Panc1 (cell line): ENCODE measurements at regions not wholly inside any gene's neighbourhood (a gene's known extent, or its start where the extent isn't known, plus 50 kb on each side); places are given as distances from the start of the nearest gene placed in this dataset.

ENCODE experiments used
- ATAC-seq: fragments of 200-7000 bp; cut with Tn5 transposase; 2 replicates; pipeline ENCODE4 v1.9.1; 2020; ENCODE audit warnings: mild to moderate bottlenecking, moderate library complexity
- BruUV-seq: library from RNA; stranded (reverse); fragments of 400-500 nt; replicated peaks from 2 replicates; lab custom pipeline; 2021; lab: Mats Ljungman, UMichigan
- CTCF ChIA-PET: fragments of 300-600 bp; sonication (Branson Sonifier 250); formaldehyde crosslinking; loops from one replicate; lab custom pipeline; 2022; ENCODE audit warnings: antibody characterized with exemption; lab: Charles Lee
- POLR2A ChIA-PET: fragments of 300-600 bp; sonication (Branson Sonifier 250); formaldehyde crosslinking; loops from one replicate; lab custom pipeline; 2022; ENCODE audit warnings: antibody characterized with exemption; lab: Charles Lee
- DNase-seq: peaks from one replicate; pipeline ENCODE4 v3.0.0-alpha.2; 2010; ENCODE audit warnings: low read depth, low spot score
- H3K27ac ChIP-seq: 2 replicates; pipeline ENCODE4 v1.5.1; 2011; ENCODE audit warnings: mild to moderate bottlenecking, low read length, inconsistent platforms
- H3K27me3 ChIP-seq: fragments of 200-500 bp; sonication (Bioruptor generic); 2 replicates; pipeline ENCODE4 v1.6.0; 2014; ENCODE audit warnings: low read length, inconsistent platforms; ENCODE audit not compliant: control insufficient read depth, insufficient read depth
- H3K36me3 ChIP-seq: fragments of 200-500 bp; sonication (Bioruptor generic); 2 replicates; pipeline ENCODE4 v1.5.1; 2014; ENCODE audit warnings: inconsistent platforms, mild to moderate bottlenecking, low read length, moderate library complexity; ENCODE audit not compliant: control insufficient read depth, insufficient read depth
- H3K4me1 ChIP-seq: 2 replicates; pipeline ENCODE4 v1.5.1; 2011; ENCODE audit warnings: inconsistent platforms, mild to moderate bottlenecking, low read length, moderate library complexity; ENCODE audit not compliant: control insufficient read depth, insufficient read depth
- H3K4me3 ChIP-seq, 2 experiments: 2 replicates each; pipeline ENCODE4 v1.5.1; 2011 to 2012; ENCODE audit warnings: low read depth in 2 of 2, low read length in 2 of 2, mild to moderate bottlenecking in 2 of 2, inconsistent platforms in 1 of 2, moderate library complexity in 1 of 2
- H3K9me3 ChIP-seq: fragments of 200-500 bp; sonication (Bioruptor generic); 2 replicates; pipeline ENCODE4 v1.5.1; 2014; ENCODE audit warnings: low read depth, mild to moderate bottlenecking, inconsistent platforms, low read length, moderate library complexity; ENCODE audit not compliant: control insufficient read depth, insufficient read depth
- CTCF ChIP-seq: fragments of 450-650 bp; IDR thresholded peaks from 2 replicates; pipeline ENCODE4 v1.5.1; 2017; ENCODE audit warnings: mild to moderate bottlenecking
- POLR2AphosphoS5 ChIP-seq: IDR thresholded peaks from 2 replicates; pipeline ENCODE4 v1.6.1; 2012; ENCODE audit warnings: mild to moderate bottlenecking, low read depth, low read length, moderate library complexity
- REST ChIP-seq, 2 experiments: IDR thresholded peaks; 2 replicates each; pipeline ENCODE4 v1.6.1; 2011 to 2012; ENCODE audit warnings: low read depth in 2 of 2, control low read depth in 1 of 2, low read length in 1 of 2, mild to moderate bottlenecking in 1 of 2, moderate library complexity in 1 of 2; ENCODE audit not compliant: insufficient read depth in 1 of 2
- SIN3A ChIP-seq: IDR thresholded peaks from 2 replicates; pipeline ENCODE4 v1.6.1; 2012; ENCODE audit warnings: low read depth, mild to moderate bottlenecking, low read length, moderate library complexity, borderline replicate concordance; ENCODE audit not compliant: insufficient read depth
- TCF7L2 ChIP-seq: IDR thresholded peaks from 2 replicates; pipeline ENCODE4 v1.6.1; 2011; ENCODE audit warnings: mild to moderate bottlenecking, low read depth, low read length, inconsistent platforms
- in situ Hi-C: cut with HindIII; loops from 2 replicates; pipeline ENCODE4 v1.10.0; 2016; ENCODE audit warnings: low sequenced_read_pairs, low pct_unique_long_range_greater_than_20kb
- intact Hi-C: fragments of 100-400 bp; cut with micrococcal nuclease; formaldehyde crosslinking; loops from one replicate; pipeline ENCODE4 v1.10.0; 2022; ENCODE audit not compliant: unreplicated experiment

GRCh38 chr1:102631691-102632090 is 476.6 kb downstream of the COL11A1 start:
- in situ Hi-C loops (no loop called here), intact Hi-C loops (no loop called here)

GRCh38 chr1:102630041-102630440 is 478.3 kb downstream of the COL11A1 start:
- in situ Hi-C loops (no loop called here), intact Hi-C loops (no loop called here)
- ChIA-PET CTCF (no interaction called here), POLR2A (no interaction called here)
- Histone ChIP-seq H3K27ac (no peak overlapping the region), H3K9me3 (no peaks in the 10 kb centered on the region), H3K36me3 (no peaks in the 10 kb centered on the region), H3K4me3 (no peak overlapping the region), H3K27me3 (no peaks in the 10 kb centered on the region), H3K4me1 (no peaks in the 10 kb centered on the region)
- DNase-seq, result no peak
- ATAC-seq, result no peak
- TF ChIP-seq POLR2AphosphoS5 (no peak), TCF7L2 (no peak), SIN3A (no peak), REST (IDR thresholded peaks at IDR 0.05; ENCODE audit: insufficient read depth in 1 of 2, low read depth in 2 of 2, low read length in 1 of 2) (no peak), CTCF (no peak)
- BruUV-seq, result no TSS peak

More at GRCh38 chr1:102631691-102632090, 476.6 kb downstream of the COL11A1 start:
- TF ChIP-seq POLR2AphosphoS5, result no peak
- no peak for TF ChIP-seq TCF7L2
- TF ChIP-seq CTCF, result no peak
- no peak for TF ChIP-seq SIN3A
- no peak for TF ChIP-seq REST (IDR thresholded peaks at IDR 0.05; ENCODE audit: insufficient read depth in 1 of 2, low read depth in 2 of 2, low read length in 1 of 2)
- H3K36me3 ChIP-seq, result no peaks in the 10 kb centered on the region
- BruUV-seq, result no TSS peak
- POLR2A ChIA-PET, result no interaction called here
- H3K4me3 ChIP-seq, result no peak overlapping the region
- CTCF ChIA-PET, result no interaction called here
- DNase-seq (no peak), ATAC-seq (no peak)
- no peaks in the 10 kb centered on the region for H3K4me1 ChIP-seq
- H3K9me3 ChIP-seq, result no peaks in the 10 kb centered on the region
- no peaks in the 10 kb centered on the region for H3K27me3 ChIP-seq
- no peak overlapping the region for H3K27ac ChIP-seq
